A673 (cell line): ENCODE measurements at regions not wholly inside any gene's neighbourhood (a gene's known extent, or its start where the extent isn't known, plus 50 kb on each side); places are given as distances from the start of the nearest gene placed in this dataset.

Experiments
- EZH2 ChIP-seq: fragments of 200-600 bp; sonication (generic); IDR thresholded peaks from 2 replicates; pipeline ENCODE4 v1.6.1; 2017; ENCODE audit warnings: borderline replicate concordance, low read depth, mild to moderate bottlenecking, mixed read lengths, antibody characterized with exemption, low read length; ENCODE audit not compliant: poor library complexity, severe bottlenecking
- TF ChIP-seq, protein P1 (sequence below): fragments of 300-800, 200-600 bp; sonication (generic); conservative IDR thresholded peaks from 2 replicates; pipeline ENCODE4 v1.5.1; 2017; ENCODE audit warnings: low read depth, mild to moderate bottlenecking, antibody characterized with exemption, low read length, moderate library complexity, mixed read lengths

GRCh38 chr5:67341478-67341877 is 144.9 kb upstream of the CD180 start:
- TF ChIP-seq, protein P1, sequence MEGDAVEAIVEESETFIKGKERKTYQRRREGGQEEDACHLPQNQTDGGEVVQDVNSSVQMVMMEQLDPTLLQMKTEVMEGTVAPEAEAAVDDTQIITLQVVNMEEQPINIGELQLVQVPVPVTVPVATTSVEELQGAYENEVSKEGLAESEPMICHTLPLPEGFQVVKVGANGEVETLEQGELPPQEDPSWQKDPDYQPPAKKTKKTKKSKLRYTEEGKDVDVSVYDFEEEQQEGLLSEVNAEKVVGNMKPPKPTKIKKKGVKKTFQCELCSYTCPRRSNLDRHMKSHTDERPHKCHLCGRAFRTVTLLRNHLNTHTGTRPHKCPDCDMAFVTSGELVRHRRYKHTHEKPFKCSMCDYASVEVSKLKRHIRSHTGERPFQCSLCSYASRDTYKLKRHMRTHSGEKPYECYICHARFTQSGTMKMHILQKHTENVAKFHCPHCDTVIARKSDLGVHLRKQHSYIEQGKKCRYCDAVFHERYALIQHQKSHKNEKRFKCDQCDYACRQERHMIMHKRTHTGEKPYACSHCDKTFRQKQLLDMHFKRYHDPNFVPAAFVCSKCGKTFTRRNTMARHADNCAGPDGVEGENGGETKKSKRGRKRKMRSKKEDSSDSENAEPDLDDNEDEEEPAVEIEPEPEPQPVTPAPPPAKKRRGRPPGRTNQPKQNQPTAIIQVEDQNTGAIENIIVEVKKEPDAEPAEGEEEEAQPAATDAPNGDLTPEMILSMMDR: no peak
- no peak for TF ChIP-seq EZH2
